Mucosa of descending colon (tissue), 3 donors: ENCODE measurements at regions not wholly inside any gene's neighbourhood (a gene's known extent, or its start where the extent isn't known, plus 50 kb on each side); places are given as distances from the start of the nearest gene placed in this dataset.

Experiments
- ATAC-seq: fragments of 200-7000 bp; cut with Tn5 transposase; one replicate; pipeline ENCODE4 v1.9.1; 2020; ENCODE audit warnings: mild to moderate bottlenecking, moderate library complexity
- DNase-seq, 3 donors: peaks; one replicate each; pipeline ENCODE4 v3.0.0-alpha.2; 2020
- H3K36me3 ChIP-seq: fragments of 200-600 bp; one replicate; pipeline ENCODE4 v1.8.0; 2021; ENCODE audit warnings: low read depth, mild to moderate bottlenecking
- H3K4me1 ChIP-seq: fragments of 200-600 bp; one replicate; pipeline ENCODE4 v1.8.0; 2021; ENCODE audit warnings: low read depth, mild to moderate bottlenecking
- H3K4me3 ChIP-seq: fragments of 200-600 bp; one replicate; pipeline ENCODE4 v1.8.0; 2021; ENCODE audit warnings: mild to moderate bottlenecking
- H3K9me3 ChIP-seq: fragments of 200-600 bp; one replicate; pipeline ENCODE4 v1.8.0; 2021; ENCODE audit warnings: mild to moderate bottlenecking
- CTCF ChIP-seq: fragments of 200-600 bp; IDR thresholded peaks from one replicate; pipeline ENCODE4 v1.8.0; 2022; ENCODE audit warnings: antibody characterized with exemption, mild to moderate bottlenecking
- intact Hi-C, 2 donors: fragments of 100-400 bp; cut with DNase I in 1 of 2; cut with micrococcal nuclease in 1 of 2; formaldehyde crosslinking; loops; one replicate each; pipeline versions ENCODE4 v1.11.0 to v1.11.1; 2022; cut with DNase I, micrococcal nuclease
- donor health status: DM: no; HTN: no; CAD: no; lungs with moderate emphysema.
- donor health status: DM: no; HTN: no; CAD: no.
- donor health status: DM: no; HTN: yes; CAD: no.

- intact Hi-C loops = no loop called here
- no peaks in the 10 kb centered on the region for H3K4me1 ChIP-seq
Observed at GRCh38 chr2:199144546-199144945, 313.2 kb downstream of the SATB2 start.

GRCh38 chr2:199144036-199144435 lies 313.7 kb downstream of the SATB2 start:
- DNase-seq = no peak
- ATAC-seq = no peak
- TF ChIP-seq CTCF = no peak
- no peak overlapping the region for H3K4me3 ChIP-seq
- H3K4me1 ChIP-seq = no peaks in the 10 kb centered on the region
- H3K36me3 ChIP-seq = no peaks in the 10 kb centered on the region
- intact Hi-C loops = no loop called here
- H3K9me3 ChIP-seq = no peaks in the 10 kb centered on the region

More at GRCh38 chr2:199144546-199144945, 313.2 kb downstream of the SATB2 start:
- no peak for DNase-seq
- ATAC-seq = no peak
- H3K4me3 ChIP-seq = no peak overlapping the region
- no peak for TF ChIP-seq CTCF
- no peaks in the 10 kb centered on the region for H3K9me3 ChIP-seq
- H3K36me3 ChIP-seq = no peaks in the 10 kb centered on the region

GRCh38 chr2:199136681-199137080 lies 321.1 kb downstream of the SATB2 start:
- no peak overlapping the region for H3K4me3 ChIP-seq
- H3K4me1 ChIP-seq = no peaks in the 10 kb centered on the region
- no peaks in the 10 kb centered on the region for H3K9me3 ChIP-seq
- no peak for ATAC-seq
- DNase-seq = peak in 1 of 3 donors; percentile 29
- no peak for TF ChIP-seq CTCF
- no peaks in the 10 kb centered on the region for H3K36me3 ChIP-seq
- intact Hi-C loops = no loop called here

- ATAC-seq (no peak), DNase-seq (no peak)
- no peaks in the 10 kb centered on the region for H3K36me3 ChIP-seq
- no peaks in the 10 kb centered on the region for H3K9me3 ChIP-seq
- TF ChIP-seq CTCF = no peak
- H3K4me1 ChIP-seq = no peaks in the 10 kb centered on the region
- intact Hi-C loops = no loop called here
- H3K4me3 ChIP-seq = no peak overlapping the region
Observed at GRCh38 chr2:199136242-199136641, 321.5 kb downstream of the SATB2 start.

GRCh38 chr2:199131876-199132275 lies 325.9 kb downstream of the SATB2 start:
- TF ChIP-seq CTCF = no peak
- Histone ChIP-seq H3K4me1 (no peaks in the 10 kb centered on the region), H3K4me3 (no peak overlapping the region), H3K36me3 (no peaks in the 10 kb centered on the region), H3K9me3 (no peaks in the 10 kb centered on the region)
- no peak for ATAC-seq
- intact Hi-C loops = no loop called here
- DNase-seq = no peak

GRCh38 chr2:199131136-199131655 lies 326.5 kb downstream of the SATB2 start:
- Histone ChIP-seq H3K4me1 (no peaks in the 10 kb centered on the region), H3K4me3 (no peak overlapping the region), H3K9me3 (no peaks in the 10 kb centered on the region), H3K36me3 (no peaks in the 10 kb centered on the region)
- intact Hi-C loops = no loop called here
- no peak for TF ChIP-seq CTCF
- ATAC-seq = no peak
- no peak for DNase-seq
